ENCODE measurements at regions not wholly inside any gene's neighbourhood (a gene's known extent, or its start where the extent isn't known, plus 50 kb on each side); places are given as distances from the start of the nearest gene placed in this dataset.
"Not testable (repeated sequence)": the region's sequence is repeated elsewhere in the genome, so short reads cannot be mapped to it uniquely, and the experiment has no call there.

DNA sequence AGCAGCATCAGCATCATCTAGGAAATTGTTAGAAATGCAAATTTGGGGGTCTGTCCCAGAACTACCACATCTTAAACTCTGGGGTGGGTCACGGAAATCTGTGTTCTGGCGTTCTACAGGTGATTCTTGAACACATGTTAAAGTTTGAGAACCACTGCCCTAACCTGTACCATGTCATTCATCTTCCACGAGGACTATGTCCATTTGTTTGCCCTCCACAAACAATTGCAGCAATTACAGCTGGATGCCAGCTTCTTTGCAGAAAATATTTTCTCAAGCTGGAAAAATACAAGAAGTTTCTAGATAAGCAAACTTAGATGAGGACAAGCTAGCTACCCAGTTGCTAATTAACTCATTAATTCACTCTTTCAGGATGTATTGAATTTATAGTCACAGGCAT is 54.1 kb downstream of the MAFB start:
- no peak for DNase-seq

DNA sequence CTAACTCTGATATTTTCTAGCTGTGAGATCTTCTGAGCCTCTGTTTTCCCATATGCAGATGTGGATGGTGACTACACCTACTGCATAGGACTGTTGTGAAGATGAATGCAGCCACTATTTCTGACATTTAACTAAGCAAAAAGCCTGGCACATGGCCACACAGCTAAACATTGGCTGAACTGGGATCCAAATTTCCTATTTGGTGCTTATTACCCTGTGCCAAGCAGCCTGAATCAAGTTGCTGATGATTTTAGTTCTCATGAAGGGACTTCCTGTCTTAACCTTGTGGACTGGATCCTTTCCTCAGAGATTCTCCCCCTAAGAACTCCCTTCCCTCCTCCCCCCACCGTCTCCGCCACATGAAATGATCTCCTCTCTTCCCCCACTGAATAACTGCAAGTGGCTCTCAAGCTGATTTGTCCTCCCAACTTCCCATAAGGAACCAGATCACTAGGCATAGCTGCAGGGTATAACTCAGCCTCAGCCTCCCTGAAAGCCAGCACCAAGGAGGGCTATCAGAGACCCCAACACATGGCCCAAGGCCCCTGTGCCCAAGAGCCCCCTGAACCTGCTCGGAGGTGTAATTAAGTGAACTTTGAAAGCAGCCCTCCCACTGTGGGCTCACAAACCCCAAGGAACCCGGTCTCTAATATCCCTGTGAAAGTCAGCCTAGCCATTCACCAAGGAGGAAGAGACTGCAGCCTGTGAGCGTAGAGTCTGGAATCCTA is 55.7 kb downstream of the MAFB start:
- DNase-seq, result no peak

DNA sequence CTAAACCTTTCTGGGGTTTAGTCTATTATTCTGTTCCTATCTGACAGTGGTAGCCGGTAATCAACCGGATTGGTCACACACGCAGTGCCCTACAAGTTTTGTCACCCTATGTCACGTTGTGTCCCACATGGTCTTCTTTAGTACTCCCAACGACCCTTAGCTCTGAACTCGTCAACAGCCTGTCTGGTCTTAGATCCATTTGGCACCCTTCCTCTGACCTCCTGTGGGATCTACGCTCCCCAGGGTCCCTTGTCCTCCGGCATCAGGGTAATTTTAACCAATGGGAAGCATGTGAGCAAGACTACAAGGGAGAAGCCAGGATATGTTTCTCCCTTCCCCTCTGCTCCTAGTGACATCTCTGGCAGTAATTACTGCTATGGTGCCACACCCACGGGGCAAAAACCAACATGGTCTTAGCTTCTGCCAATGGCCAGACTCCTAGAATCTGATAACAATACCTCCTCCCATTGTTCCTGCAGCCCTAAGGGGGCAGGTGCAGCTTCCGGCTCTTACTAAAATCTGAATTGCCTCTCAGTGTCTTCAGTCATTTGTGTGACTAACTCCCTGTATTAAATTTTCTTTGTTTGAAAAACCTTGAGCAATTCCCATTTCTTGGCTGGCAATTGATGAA is 56.6 kb downstream of the MAFB start:
- DNase-seq, result no peak

GRCh38 chr20:40631119-40631631 is 57.9 kb downstream of the MAFB start:
- no peak for DNase-seq

DNA sequence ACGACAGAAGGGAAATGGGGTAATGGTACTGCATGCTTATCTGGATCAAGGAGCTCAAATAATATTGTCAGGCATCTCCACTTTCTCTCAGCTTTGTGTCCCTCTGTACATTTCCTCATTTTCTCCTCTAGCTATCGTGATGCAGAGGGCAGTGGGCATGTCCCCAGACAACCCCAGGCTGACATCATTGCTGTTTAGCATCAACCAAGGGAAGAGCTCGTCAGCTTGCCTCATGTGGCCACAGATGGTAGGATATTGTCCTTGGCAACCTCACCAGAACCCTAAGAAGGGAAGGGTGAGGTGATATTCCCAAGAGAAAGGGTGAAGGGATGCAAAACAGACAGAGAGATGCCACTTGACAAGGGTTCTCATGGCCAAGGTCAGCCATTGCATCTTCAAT is 58.3 kb downstream of the MAFB start:
- DNase-seq, result no peak

DNA sequence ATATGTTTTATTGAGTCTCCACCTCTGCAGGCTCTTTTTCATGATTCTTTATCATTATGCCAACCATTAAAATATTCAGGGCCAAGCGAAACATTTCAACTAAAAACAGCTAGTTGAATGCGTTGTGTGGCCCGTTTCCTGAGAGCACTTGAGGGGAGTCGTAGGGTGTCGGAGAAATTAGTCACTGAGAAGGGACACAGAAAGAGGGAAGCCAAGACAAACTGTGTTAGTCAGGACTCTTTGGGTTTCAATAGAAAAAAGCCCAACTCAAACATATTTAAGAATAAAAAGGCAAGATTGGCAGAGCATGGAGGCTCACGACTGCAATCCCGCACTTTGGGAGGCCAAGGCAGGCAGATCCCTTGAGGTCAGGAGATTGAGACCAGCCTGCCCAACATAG is 58.9 kb downstream of the MAFB start:
- no peak for DNase-seq

DNA sequence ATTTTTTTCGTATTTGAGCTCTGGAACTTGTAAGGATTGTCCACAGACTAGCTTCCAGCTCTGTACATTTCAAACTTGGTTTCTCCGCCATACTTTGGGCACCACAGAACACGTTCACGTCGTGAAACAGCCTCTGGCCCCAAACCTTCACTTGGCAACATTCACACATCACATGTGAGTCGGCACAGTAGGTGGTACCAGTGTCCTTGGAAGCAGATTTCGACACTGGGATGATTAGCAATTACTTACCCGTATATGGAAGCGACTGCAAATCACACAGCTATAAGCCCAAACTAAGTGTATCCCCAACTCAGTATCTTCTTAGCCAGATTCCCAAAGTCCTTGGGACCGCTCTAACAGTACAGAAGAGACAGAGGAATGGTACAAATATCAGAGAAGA is 60.2 kb downstream of the MAFB start:
- DNase-seq, result no peak

DNA sequence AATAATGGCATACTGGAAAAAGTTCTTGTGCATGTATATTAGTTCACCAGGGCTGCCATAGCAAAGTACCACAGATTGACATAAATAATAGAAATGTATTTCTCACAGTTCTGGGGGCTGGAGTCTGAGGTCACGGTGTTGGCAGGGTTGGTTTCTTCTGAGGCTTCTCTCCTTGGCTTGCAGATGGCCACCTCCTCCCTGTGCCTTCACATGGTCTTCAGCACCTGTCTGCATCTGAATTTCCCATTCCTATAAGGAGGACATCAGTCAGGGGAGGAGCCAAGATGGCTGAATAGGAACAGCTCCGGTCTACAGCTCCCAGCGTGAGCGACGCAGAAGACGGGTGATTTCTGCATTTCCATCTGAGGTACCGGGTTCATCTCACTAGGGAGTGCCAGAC is 70.0 kb downstream of the MAFB start:
- DNase-seq, result not testable (repeated sequence)

DNA sequence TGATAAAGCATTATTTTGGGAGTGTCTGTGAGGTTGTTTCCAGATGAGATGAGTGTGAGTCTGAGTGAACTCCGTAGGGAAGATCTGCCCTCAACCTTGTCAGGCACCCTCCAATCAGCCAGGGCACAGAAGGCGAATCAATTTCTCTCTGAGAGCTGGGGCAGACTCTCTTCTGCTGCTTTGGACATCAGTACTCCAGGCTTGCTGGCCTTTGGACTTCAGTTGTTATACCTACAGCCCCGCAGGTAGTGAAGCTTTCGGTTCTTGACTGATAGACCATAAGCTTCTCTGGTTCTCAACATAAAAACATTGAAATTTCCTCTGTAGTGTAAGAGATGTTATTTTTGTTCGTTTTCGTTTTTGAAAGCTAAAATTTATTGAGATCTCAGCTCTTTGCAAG is 71.4 kb downstream of the MAFB start:
- no peak for DNase-seq

DNA sequence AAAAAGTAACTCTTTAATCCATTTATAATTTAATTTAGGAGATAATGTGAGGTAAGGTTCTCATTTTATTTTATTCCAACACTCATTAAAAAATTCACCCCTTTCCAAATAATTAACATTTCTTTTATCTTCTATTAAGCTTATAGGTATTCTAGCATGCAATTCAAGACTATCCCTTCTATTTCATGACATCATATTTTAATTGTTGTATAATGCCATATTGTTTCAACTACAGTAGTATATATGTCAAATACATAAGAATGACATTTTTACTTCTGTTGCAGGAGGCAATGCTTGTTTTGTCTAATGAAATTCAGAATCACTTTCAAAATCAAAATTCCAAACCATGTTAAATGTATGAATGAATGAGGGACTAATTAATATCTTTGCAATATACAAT is 76.2 kb downstream of the MAFB start:
- no peak for DNase-seq

DNA sequence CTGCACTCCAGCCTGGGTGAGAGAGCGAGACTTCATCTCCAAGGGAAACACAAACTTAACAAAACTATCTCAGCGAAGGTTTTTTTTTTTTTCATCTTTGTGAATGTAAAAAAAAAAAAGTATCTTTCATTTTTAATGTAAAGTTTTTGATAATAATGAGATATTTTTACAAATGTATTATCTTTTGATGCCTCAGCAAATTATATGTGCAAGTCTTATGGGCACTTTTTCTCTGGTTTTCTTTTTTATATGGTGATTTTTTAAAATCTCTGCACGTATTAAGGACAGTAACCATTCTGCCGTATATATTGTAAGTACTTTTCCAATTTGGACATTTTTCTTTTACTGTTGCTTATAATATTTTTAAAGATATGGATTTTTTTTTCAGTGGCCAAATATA is 76.8 kb downstream of the MAFB start:
- DNase-seq, result no peak

- no peak for DNase-seq
Observed at GRCh38 chr20:40610730-40611129, 78.3 kb downstream of the MAFB start.

- DNase-seq, result no peak
Observed at GRCh38 chr20:40607927-40608326, 81.1 kb downstream of the MAFB start.

DNA sequence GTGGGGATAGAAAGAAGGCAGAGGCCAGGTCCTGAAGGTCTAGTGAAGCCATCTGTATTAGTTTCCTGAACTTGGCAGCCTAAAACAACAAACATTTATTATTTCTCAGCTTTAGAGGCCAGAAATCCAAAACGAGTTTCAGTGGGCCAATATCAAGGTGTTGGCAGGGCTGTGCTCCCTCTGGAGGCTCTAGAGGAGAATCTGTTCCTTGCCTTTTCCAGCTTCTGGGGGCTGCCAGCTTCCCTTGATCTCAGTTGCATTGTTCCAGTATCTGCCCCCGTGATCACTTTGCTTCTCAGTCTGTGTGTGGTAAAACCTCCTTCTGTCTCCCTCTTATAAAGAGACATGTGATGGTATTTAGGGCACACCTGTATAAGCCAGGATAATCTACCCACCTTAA is 82.4 kb downstream of the MAFB start:
- no peak for DNase-seq

DNA sequence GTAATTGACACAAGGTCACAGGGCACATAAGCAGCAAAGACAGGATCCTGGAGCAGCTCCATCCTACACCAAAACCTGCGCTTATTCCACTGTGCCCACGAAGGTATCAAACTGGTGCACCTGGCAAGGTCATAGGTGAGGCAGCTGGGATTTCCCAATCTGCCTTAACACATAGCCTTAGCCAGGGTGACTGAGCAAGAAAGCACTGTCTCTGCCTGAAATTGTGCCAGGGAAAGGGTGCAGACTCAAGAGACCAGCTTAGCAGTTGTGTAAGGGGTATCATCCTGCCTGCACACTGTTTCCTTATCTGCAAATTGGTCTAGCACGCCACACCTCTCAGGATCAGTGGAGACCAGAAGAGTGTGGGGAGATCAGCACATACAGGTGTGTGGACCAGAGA is 82.8 kb downstream of the MAFB start:
- DNase-seq, result no peak

DNA sequence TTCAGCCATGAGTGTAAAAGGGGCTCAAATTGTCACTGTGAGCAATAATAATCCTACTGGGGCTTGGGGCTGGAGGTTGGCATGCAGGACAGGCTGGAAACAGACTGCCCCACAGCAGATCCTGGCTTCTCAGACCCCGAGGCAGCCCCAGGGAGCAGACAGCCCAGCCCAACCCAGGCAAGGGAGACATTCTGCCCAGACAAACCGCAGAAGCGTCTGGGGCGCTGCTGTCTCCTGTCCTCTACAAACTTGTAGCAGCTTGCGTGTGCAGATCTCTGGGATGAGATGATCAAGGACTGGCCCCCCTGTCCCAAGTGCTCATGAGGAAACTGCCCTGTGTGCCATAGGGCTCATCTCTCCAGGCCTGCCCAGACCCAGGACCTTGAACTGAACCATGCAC is 84.6 kb downstream of the MAFB start:
- no peak for DNase-seq

DNA sequence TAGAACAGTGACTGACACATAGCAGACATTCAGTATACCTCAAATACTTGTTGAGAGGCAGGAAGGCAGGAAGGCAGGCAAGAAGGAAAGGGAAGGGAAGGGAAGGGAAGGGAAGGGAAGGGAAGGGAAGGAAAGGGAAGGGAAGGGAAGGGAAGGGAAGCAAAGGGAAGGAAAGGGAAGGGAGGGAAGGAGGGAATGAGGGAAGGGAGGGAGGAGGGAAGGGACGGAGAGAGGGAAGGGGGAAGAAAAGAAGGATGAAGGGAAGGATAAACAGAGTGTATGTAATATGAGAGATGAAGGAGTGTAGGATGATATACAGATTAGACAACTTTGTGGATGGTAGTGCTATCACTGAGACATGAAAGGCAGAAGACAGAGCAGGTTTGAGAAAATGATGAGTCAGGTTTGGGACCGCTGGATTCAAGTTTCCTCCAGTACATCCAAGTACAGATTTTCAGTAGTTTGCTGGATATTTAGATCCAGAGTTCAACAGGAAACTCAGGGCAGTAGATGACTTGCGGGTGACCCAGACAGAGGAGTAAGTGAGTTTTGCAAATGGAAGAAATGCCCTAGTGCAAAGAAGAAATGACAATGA is 85.9 kb downstream of the MAFB start:
- DNase-seq, result no peak

DNA sequence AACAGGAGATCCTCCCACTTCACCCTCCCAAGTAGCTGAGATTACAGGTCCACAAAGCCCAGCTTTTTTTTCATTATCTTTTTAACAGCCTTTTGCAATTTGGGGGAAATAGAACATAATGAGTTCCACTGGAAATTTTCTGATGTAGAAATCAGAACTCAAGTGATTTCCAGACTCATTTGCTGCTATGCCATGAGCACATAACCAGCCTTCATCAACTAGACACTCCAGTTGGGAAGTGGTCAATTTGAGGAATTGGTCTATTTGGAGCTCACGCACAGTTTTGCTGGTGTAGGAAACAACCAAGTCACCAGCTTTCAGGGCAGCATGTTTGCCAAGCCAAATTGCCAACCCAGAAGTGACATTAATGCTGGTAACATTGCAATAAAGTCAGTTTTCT is 86.7 kb downstream of the MAFB start:
- no peak for DNase-seq

DNA sequence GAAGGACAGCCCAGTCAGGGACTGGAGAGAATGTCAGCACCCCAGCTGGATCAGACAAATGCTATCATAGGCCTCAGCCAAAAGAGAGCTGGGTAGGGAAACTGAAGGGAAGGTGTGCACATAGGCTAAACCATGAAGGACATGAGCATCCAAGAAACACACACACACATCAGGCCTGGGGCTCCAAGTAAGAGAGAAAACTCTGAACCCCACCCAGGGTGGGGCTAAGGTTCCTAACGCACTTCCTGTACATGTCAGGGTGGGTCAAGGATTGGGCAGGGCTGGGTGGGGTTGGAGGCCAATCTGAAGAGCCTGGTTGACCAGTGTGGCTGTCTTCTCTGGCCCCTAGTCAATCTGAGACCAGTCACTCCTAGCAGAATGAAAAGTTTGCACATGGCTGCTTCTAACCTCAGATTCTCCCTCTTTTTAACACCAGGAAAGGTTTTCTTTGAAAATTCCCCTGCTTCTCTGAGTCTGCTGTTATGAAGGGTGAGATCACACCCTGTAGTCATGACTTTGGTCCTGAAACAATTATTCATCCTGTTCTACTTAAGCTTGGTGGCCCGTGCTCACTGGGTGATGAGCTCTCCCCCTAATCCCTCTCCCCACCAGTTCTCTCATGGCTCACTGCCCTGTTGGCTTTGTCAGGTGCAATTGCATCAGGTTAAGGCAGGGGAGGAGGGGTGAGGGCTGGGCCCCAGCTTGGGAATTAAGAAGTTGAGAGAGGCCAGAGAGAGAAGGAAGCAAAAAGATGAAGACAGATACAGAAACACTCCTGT is 88.4 kb downstream of the MAFB start:
- DNase-seq, result no peak

DNA sequence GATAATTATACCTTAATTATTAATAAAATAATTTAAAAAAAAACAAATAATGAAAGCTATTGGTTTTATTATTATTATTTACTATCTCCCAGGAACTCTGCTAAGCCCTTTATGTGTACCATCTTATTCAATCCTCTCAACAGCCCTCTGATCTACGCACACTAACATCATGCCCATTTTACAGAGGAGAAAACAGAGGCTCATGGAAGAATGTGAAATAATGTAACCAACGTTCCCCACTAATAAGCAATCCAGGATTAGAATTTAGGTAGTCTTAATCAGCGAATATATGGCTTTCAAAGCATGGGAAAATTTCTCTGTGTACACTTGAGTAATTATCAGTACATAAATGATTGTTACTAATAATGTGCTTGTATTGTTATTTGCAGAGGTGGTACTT is 89.0 kb downstream of the MAFB start:
- DNase-seq, result no peak

DNA sequence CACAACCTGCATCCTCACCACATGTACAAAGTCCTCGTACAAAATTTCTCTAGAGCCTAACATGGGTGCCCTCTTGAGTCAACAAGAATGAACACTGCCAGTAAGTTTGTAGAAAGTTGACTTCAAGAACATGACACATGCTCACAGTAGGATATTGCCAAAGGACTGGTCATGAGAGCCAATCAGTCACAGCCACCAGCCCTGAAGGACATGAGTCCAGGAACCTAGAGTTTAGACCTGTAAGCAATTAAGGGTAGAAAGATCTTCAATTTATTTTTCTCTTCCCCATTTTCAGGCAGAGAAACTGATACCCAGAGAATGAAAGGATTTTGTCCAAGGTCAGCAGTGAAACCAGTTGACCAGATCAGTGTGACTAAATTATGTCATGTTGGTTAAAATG is 96.1 kb downstream of the MAFB start:
- no peak for DNase-seq

GRCh38 chr20:40591536-40591935 is 97.5 kb downstream of the MAFB start:
- no peak for DNase-seq

DNA sequence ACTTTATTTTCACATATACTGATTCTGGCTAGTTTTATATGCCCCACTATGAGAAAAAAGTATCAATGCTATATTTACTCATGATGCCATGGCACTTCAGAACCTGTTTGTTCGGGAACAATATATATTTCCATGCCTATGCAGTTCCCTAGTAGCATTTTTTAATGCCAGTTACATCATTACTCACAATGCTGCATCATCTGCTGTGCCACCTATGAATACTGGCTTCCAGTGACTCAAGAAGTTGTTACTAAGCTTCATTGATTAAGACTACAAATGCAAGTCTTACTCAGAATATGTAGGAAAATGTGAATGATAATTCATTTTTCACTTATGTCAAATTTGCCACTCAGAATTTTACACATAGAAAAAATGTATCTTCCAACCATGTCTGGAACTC is 97.9 kb downstream of the MAFB start:
- no peak for DNase-seq

GRCh38 chr20:40589581-40589980 is 99.5 kb downstream of the MAFB start:
- DNase-seq, result no peak

Measured in NCI-H1105 (cell line).